HFFc6 (cell line): ENCODE measurements at regions not wholly inside any gene's neighbourhood (a gene's known extent, or its start where the extent isn't known, plus 50 kb on each side); places are given as distances from the start of the nearest gene placed in this dataset.

Source experiments
- DNase-seq: peaks from one replicate; pipeline ENCODE4 v3.0.0-alpha.2; 2018
- H3K27ac Mint-ChIP-seq: 2 replicates; pipeline ENCODE4 v1.8.0; 2020; ENCODE audit warnings: mild to moderate bottlenecking, mixed read lengths
- H3K27me3 Mint-ChIP-seq: 2 replicates; pipeline ENCODE4 v1.8.0; 2021; ENCODE audit warnings: mild to moderate bottlenecking, moderate library complexity, mixed read lengths; ENCODE audit not compliant: insufficient read depth
- H3K36me3 Mint-ChIP-seq: 2 replicates; pipeline ENCODE4 v1.8.0; 2021; ENCODE audit warnings: low read depth, mixed read lengths
- H3K4me1 Mint-ChIP-seq: 2 replicates; pipeline ENCODE4 v1.8.0; 2020; ENCODE audit warnings: low read depth, mixed read lengths
- H3K4me3 Mint-ChIP-seq: 2 replicates; pipeline ENCODE4 v1.8.0; 2020; ENCODE audit warnings: mild to moderate bottlenecking, moderate library complexity, mixed read lengths
- H3K9me3 Mint-ChIP-seq: 2 replicates; pipeline ENCODE4 v1.8.0; 2020; ENCODE audit warnings: mild to moderate bottlenecking, mixed read lengths
- TF ChIP-seq, protein P1 (sequence below): fragments of 200-600 bp; sonication (generic); IDR thresholded peaks from 2 replicates; pipeline ENCODE4 v1.5.0; 2021; ENCODE audit warnings: antibody characterized with exemption, mild to moderate bottlenecking

- Mint-ChIP-seq H3K4me3 (no peak overlapping the region), H3K27ac (no peak overlapping the region), H3K36me3 (no peaks in the 10 kb centered on the region), H3K27me3 (peaks cover 13% of the 10 kb centered on the region), H3K9me3 (no peaks in the 10 kb centered on the region), H3K4me1 (no peaks in the 10 kb centered on the region)
- TF ChIP-seq, protein P1, sequence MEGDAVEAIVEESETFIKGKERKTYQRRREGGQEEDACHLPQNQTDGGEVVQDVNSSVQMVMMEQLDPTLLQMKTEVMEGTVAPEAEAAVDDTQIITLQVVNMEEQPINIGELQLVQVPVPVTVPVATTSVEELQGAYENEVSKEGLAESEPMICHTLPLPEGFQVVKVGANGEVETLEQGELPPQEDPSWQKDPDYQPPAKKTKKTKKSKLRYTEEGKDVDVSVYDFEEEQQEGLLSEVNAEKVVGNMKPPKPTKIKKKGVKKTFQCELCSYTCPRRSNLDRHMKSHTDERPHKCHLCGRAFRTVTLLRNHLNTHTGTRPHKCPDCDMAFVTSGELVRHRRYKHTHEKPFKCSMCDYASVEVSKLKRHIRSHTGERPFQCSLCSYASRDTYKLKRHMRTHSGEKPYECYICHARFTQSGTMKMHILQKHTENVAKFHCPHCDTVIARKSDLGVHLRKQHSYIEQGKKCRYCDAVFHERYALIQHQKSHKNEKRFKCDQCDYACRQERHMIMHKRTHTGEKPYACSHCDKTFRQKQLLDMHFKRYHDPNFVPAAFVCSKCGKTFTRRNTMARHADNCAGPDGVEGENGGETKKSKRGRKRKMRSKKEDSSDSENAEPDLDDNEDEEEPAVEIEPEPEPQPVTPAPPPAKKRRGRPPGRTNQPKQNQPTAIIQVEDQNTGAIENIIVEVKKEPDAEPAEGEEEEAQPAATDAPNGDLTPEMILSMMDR, result no peak
- no peak for DNase-seq
These were observed 60.6 kb upstream of the TRPC7 start for GRCh38 chr5:136425921-136426320.

DNA sequence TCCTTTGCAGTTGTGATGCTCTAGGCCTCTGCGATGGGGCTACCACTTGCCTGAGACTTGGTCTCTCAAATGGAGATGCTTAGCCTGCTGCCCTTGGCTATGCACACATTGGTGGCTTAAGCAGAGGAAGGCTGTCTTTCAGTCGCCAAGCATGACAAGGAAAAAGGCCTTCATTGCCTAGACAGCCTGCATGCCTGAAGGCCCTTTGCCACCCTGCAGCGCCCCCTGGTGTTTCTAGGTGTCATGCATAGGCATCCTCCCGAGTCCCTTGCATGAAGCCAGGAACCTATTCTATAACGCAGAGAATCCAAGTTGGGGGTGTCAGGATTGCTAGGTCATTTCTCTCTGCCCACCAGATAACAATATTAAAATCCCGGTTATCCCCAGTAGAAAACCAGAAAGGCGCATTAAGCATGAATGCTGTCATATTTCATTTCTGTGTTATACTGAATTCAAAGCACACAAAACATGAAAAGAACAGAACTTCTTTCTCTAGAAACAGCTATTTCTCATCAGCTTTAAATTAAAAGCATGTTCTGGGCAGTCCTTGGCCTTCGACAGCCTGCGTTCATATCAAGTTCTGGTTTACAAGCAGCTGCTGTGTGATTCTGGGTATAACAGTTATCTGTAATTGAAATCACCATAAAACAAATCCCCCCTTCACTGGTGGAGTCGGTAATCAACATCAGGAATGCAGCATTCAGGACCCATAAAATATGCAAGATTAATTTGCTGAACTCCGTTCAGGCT, 59.7 kb upstream of the TRPC7 start:
- H3K27me3 Mint-ChIP-seq, result peaks cover 10% of the 10 kb centered on the region
- H3K9me3 Mint-ChIP-seq, result no peaks in the 10 kb centered on the region
- TF ChIP-seq, protein P1, result peak; percentile 91
- no peaks in the 10 kb centered on the region for H3K36me3 Mint-ChIP-seq
- DNase-seq, result peak; percentile 67
- H3K27ac Mint-ChIP-seq, result no peak overlapping the region
- no peaks in the 10 kb centered on the region for H3K4me1 Mint-ChIP-seq
- no peak overlapping the region for H3K4me3 Mint-ChIP-seq

GRCh38 chr5:136423944-136424606, 58.7 kb upstream of the TRPC7 start:
- Mint-ChIP-seq H3K27me3 (peaks cover 12% of the 10 kb centered on the region), H3K4me3 (no peak overlapping the region), H3K27ac (no peak overlapping the region), H3K4me1 (no peaks in the 10 kb centered on the region), H3K36me3 (no peaks in the 10 kb centered on the region), H3K9me3 (no peaks in the 10 kb centered on the region)
- TF ChIP-seq, protein P1, result no peak
- DNase-seq, result no peak

DNA sequence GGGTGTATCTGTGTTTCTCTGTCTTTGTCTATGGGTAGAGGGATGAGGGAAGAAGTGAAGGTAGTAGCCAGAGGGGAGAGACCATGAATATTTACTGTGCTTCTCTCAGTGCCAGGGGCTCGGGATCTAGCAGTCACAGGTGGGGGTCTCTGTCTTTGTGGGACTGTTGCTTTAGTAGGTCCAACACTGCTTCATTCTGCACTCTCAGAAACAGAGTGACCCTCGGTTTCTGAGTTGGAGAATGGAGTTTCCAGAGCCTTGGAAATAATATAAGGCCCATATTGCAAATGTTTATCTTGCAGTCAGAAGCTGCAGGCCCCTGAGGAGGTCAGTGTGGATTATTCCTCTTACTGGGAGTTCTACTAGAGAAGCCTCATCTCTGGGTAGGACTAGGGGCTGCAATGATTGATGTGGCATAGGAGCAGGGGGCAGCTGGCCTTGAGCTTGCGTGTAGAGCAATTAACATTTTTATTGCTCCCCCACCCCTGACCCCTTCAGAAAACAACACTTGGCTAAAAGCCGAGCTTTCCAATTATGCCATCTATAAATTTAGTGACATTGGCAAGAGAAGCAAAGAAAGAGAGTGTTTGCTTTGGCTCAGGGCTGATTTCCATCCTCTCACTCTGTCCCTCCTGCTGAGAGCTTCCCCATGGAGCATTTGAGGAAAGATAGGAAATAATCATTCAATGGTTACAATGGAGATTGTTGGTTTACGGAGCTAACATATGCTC, 55.0 kb upstream of the TRPC7 start:
- Mint-ChIP-seq H3K9me3 (no peaks in the 10 kb centered on the region), H3K27ac (no peak overlapping the region), H3K36me3 (no peaks in the 10 kb centered on the region), H3K4me1 (no peaks in the 10 kb centered on the region), H3K27me3 (peaks cover 14% of the 10 kb centered on the region; the same call in 1 of the 2 replicates), H3K4me3 (no peak overlapping the region)
- no peak for DNase-seq
- TF ChIP-seq, protein P1, result no peak

DNA sequence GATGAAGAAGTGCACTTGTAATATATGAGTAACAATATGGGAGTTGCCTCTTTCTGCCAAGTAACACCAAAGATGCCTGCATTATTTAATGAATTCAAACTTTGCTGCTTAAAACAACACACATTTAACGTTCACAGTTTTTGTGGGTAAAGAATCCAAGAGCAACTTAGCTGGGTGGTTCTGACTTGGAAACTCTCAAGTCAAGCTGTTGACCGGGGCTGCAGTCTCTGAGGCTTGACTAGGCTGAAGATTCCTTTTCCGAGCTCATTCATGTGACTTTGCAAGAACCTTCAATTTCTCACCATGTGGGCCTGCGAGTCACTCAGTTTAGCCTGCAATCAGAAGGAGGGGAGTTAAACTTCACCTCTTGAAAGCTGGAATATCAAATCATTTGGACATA, 53.0 kb upstream of the TRPC7 start:
- Mint-ChIP-seq H3K27ac (no peak overlapping the region), H3K36me3 (no peaks in the 10 kb centered on the region), H3K4me1 (no peaks in the 10 kb centered on the region), H3K4me3 (no peak overlapping the region), H3K27me3 (peaks cover 14% of the 10 kb centered on the region; the same call in 1 of the 2 replicates), H3K9me3 (no peaks in the 10 kb centered on the region)
- DNase-seq, result no peak
- TF ChIP-seq, protein P1, result no peak
